22Rv1 (cell line): ENCODE measurements at regions not wholly inside any gene's neighbourhood (a gene's known extent, or its start where the extent isn't known, plus 50 kb on each side); places are given as distances from the start of the nearest gene placed in this dataset.

ENCODE experiments used
- H3K27ac ChIP-seq: fragments of 450-650 bp; 2 replicates; pipeline ENCODE4 v1.5.1; 2017
- CTCF ChIP-seq: fragments of 450-650 bp; IDR thresholded peaks from 2 replicates; pipeline ENCODE4 v1.5.1; 2017; ENCODE audit warnings: mild to moderate bottlenecking
- ZFX ChIP-seq: fragments of 450-650 bp; IDR thresholded peaks from 2 replicates; pipeline ENCODE4 v1.6.1; 2017; ENCODE audit warnings: antibody characterized with exemption, borderline replicate concordance

- TF ChIP-seq ZFX (no peak), CTCF (no peak)
- H3K27ac ChIP-seq: no peak overlapping the region
Measured at GRCh38 chr6:98547151-98547550, 287.2 kb upstream of the POU3F2 start.

GRCh38 chr6:98547634-98548033 lies 286.7 kb upstream of the POU3F2 start:
- TF ChIP-seq ZFX (no peak), CTCF (no peak)

GRCh38 chr6:98548301-98548700 lies 286.1 kb upstream of the POU3F2 start:
- TF ChIP-seq CTCF: no peak
- H3K27ac ChIP-seq: no peak overlapping the region

More at GRCh38 chr6:98547634-98548033, 286.7 kb upstream of the POU3F2 start:
- no peak overlapping the region for H3K27ac ChIP-seq

- H3K27ac ChIP-seq: no peak overlapping the region
- TF ChIP-seq ZFX: no peak
- no peak for TF ChIP-seq CTCF
Measured at GRCh38 chr6:98560418-98560817, 274.0 kb upstream of the POU3F2 start.

- TF ChIP-seq ZFX (no peak), CTCF (no peak)
- no peak overlapping the region for H3K27ac ChIP-seq
Measured at GRCh38 chr6:98560841-98561240, 273.5 kb upstream of the POU3F2 start.

- no peak overlapping the region for H3K27ac ChIP-seq
- TF ChIP-seq CTCF (no peak), ZFX (no peak)
Measured at GRCh38 chr6:98566126-98566525, 268.2 kb upstream of the POU3F2 start.

GRCh38 chr6:98572579-98572978 lies 261.8 kb upstream of the POU3F2 start:
- TF ChIP-seq CTCF (no peak), ZFX (no peak)
- no peak overlapping the region for H3K27ac ChIP-seq
